DOHH2 (cell line): ENCODE measurements at regions not wholly inside any gene's neighbourhood (a gene's known extent, or its start where the extent isn't known, plus 50 kb on each side); places are given as distances from the start of the nearest gene placed in this dataset.
"Not testable (repeated sequence)": the region's sequence is repeated elsewhere in the genome, so short reads cannot be mapped to it uniquely, and the experiment has no call there.

ENCODE experiments used
- CTCF ChIP-seq: fragments of 200-600 bp; sonication (generic); IDR thresholded peaks from one replicate; pipeline ENCODE4 v1.5.1; 2014; ENCODE audit warnings: antibody characterized with exemption, mild to moderate bottlenecking, low read depth, low read length; ENCODE audit not compliant: poor library complexity, severe bottlenecking
- EZH2phosphoT487 ChIP-seq: fragments of 200-600 bp; sonication (generic); IDR thresholded peaks from 2 replicates; pipeline ENCODE4 v1.6.1; 2017; ENCODE audit warnings: borderline replicate concordance, mild to moderate bottlenecking, antibody characterized with exemption, low read length, moderate library complexity, mixed read lengths

GRCh38 chr15:31224661-31225060 lies 102.0 kb upstream of the KLF13 start:
- not testable (repeated sequence) for TF ChIP-seq EZH2phosphoT487, CTCF
